WTC11 (cell line): ENCODE measurements at regions not wholly inside any gene's neighbourhood (a gene's known extent, or its start where the extent isn't known, plus 50 kb on each side); places are given as distances from the start of the nearest gene placed in this dataset.

Source experiments
- ATAC-seq: fragments of 200-7000 bp; cut with Tn5 transposase; 2 replicates; pipeline ENCODE4 v1.10.0; 2021; ENCODE audit warnings: mild to moderate bottlenecking, moderate library complexity
- CTCF ChIA-PET: fragments of 300-600 bp; sonication (Branson Sonifier 250); formaldehyde crosslinking; loops from one replicate; lab custom pipeline; 2021; ENCODE audit warnings: antibody characterized with exemption; lab: Charles Lee
- POLR2A ChIA-PET: fragments of 350-600 bp; sonication (Branson Sonifier 250); formaldehyde crosslinking; loops from one replicate; lab custom pipeline; 2021; ENCODE audit warnings: antibody characterized with exemption; lab: Charles Lee
- DNase-seq: peaks from one replicate; pipeline ENCODE4 v3.0.0; 2021; ENCODE audit warnings: low spot score
- H3K27ac Mint-ChIP-seq: 2 replicates; pipeline ENCODE4 v1.8.0; 2021; ENCODE audit warnings: mixed read lengths
- H3K27me3 Mint-ChIP-seq: 2 replicates; pipeline ENCODE4 v1.8.0; 2021; ENCODE audit warnings: low read depth, mild to moderate bottlenecking, moderate library complexity, mixed read lengths
- H3K36me3 Mint-ChIP-seq: 2 replicates; pipeline ENCODE4 v1.8.0; 2021; ENCODE audit warnings: mixed read lengths
- H3K4me1 Mint-ChIP-seq: 2 replicates; pipeline ENCODE4 v1.8.0; 2022; ENCODE audit warnings: mixed read lengths
- H3K4me3 Mint-ChIP-seq: 2 replicates; pipeline ENCODE4 v1.8.0; 2021; ENCODE audit warnings: mild to moderate bottlenecking, moderate library complexity, mixed read lengths
- H3K9me3 Mint-ChIP-seq: 2 replicates; pipeline ENCODE4 v1.8.0; 2021; ENCODE audit warnings: mixed read lengths
- ARID4B ChIP-seq: sonication (generic); formaldehyde crosslinking; IDR thresholded peaks from 2 replicates; pipeline ENCODE4 v1.8.0; 2023; ENCODE audit warnings: missing genetic modification reagents, mild to moderate bottlenecking, borderline replicate concordance
- CREM ChIP-seq: sonication (generic); formaldehyde crosslinking; IDR thresholded peaks from 2 replicates; pipeline ENCODE4 v1.8.1; 2022; ENCODE audit warnings: mild to moderate bottlenecking, missing genetic modification reagents, moderate library complexity
- ESRRA ChIP-seq: sonication (generic); formaldehyde crosslinking; IDR thresholded peaks from 2 replicates; pipeline ENCODE4 v1.8.1; 2022; ENCODE audit warnings: mild to moderate bottlenecking, missing genetic modification reagents, borderline replicate concordance
- FOXJ3 ChIP-seq: sonication (generic); formaldehyde crosslinking; IDR thresholded peaks from 2 replicates; pipeline ENCODE4 v1.9.0; 2021; ENCODE audit warnings: missing genetic modification reagents, mild to moderate bottlenecking, borderline replicate concordance
- FOXP4 ChIP-seq: sonication (generic); formaldehyde crosslinking; IDR thresholded peaks from 2 replicates; pipeline ENCODE4 v1.8.0; 2022; ENCODE audit warnings: mild to moderate bottlenecking, missing genetic modification reagents
- GTF2I ChIP-seq: fragments of 250-450 bp; sonication (Bioruptor Pico); conservative IDR thresholded peaks from 2 replicates; pipeline ENCODE4 v1.4.0; 2021; ENCODE audit warnings: mild to moderate bottlenecking
- IRF2 ChIP-seq: sonication (generic); formaldehyde crosslinking; IDR thresholded peaks from 2 replicates; pipeline ENCODE4 v1.8.0; 2022; ENCODE audit warnings: low read depth, missing genetic modification reagents, borderline replicate concordance
- MXD4 ChIP-seq: fragments of 250-450 bp; sonication (Bioruptor Pico); IDR thresholded peaks from 2 replicates; pipeline ENCODE4 v1.8.0; 2021; ENCODE audit warnings: mild to moderate bottlenecking, moderate library complexity, borderline replicate concordance
- NR2C2 ChIP-seq: sonication (generic); formaldehyde crosslinking; IDR thresholded peaks from 2 replicates; pipeline ENCODE4 v1.8.0; 2022; ENCODE audit warnings: mild to moderate bottlenecking, missing genetic modification reagents
- OVOL2 ChIP-seq: fragments of 250-450 bp; sonication (Bioruptor Pico); IDR thresholded peaks from 2 replicates; pipeline ENCODE4 v1.9.0; 2021; ENCODE audit warnings: mild to moderate bottlenecking, borderline replicate concordance
- SP1 ChIP-seq: sonication (generic); formaldehyde crosslinking; conservative IDR thresholded peaks from 2 replicates; pipeline ENCODE4 v1.8.1; 2022; ENCODE audit warnings: missing genetic modification reagents
- ZNF121 ChIP-seq: sonication (generic); formaldehyde crosslinking; IDR thresholded peaks from 2 replicates; pipeline ENCODE4 v1.8.0; 2023; ENCODE audit warnings: missing genetic modification reagents
- ZNF281 ChIP-seq: sonication (generic); formaldehyde crosslinking; IDR thresholded peaks from 2 replicates; pipeline ENCODE4 v1.8.0; 2023; ENCODE audit warnings: mild to moderate bottlenecking, missing genetic modification reagents
- ZNF423 ChIP-seq: fragments of 250-450 bp; sonication (Bioruptor Pico); IDR thresholded peaks from 2 replicates; pipeline ENCODE4 v2.1.2; 2022; ENCODE audit warnings: mild to moderate bottlenecking, moderate library complexity
- TF ChIP-seq, protein P1 (sequence below): fragments of 250-450 bp; sonication (Bioruptor Pico); IDR thresholded peaks from 2 replicates; pipeline ENCODE4 v1.9.0; 2021; ENCODE audit warnings: mild to moderate bottlenecking
- TF ChIP-seq, protein P2 (sequence below): sonication (generic); formaldehyde crosslinking; IDR thresholded peaks from 2 replicates; pipeline ENCODE4 v1.8.1; 2023; ENCODE audit warnings: mild to moderate bottlenecking, missing genetic modification reagents, moderate library complexity
- TF ChIP-seq, protein P3 (sequence below): sonication (generic); formaldehyde crosslinking; IDR thresholded peaks from 2 replicates; pipeline ENCODE4 v1.8.1; 2022; ENCODE audit warnings: missing genetic modification reagents, borderline replicate concordance

GRCh38 chr5:29382780-29383179 lies 1810.7 kb upstream of the CDH6 start:
- no peak; the same call in 1 of the 2 replicates for ATAC-seq
- CTCF ChIA-PET = no interaction called here
- 0 out of 2 replicates have a peak, but pooled peaks cover 4% of the 10 kb centered on the region for H3K4me1 Mint-ChIP-seq
- no peaks in the 10 kb centered on the region for H3K27me3 Mint-ChIP-seq
- peaks cover 3% of the 10 kb centered on the region; the same call in 1 of the 2 replicates for H3K36me3 Mint-ChIP-seq
- H3K27ac Mint-ChIP-seq = no peak overlapping the region
- no peak overlapping the region for H3K4me3 Mint-ChIP-seq
- H3K9me3 Mint-ChIP-seq = peaks cover 19% of the 10 kb centered on the region
- POLR2A ChIA-PET = no interaction called here
- no peak for TF ChIP-seq NR2C2 (CRISPR knock-in tag)
- no peak for TF ChIP-seq ZNF121 (CRISPR knock-in tag)
- no peak for TF ChIP-seq MXD4 (CRISPR knock-in tag)
- no peak for TF ChIP-seq GTF2I (CRISPR knock-in tag)
- no peak for TF ChIP-seq OVOL2 (CRISPR knock-in tag)
- no peak for TF ChIP-seq ESRRA (CRISPR knock-in tag)
- no peak for TF ChIP-seq FOXP4 (CRISPR knock-in tag)
- TF ChIP-seq, protein P1, sequence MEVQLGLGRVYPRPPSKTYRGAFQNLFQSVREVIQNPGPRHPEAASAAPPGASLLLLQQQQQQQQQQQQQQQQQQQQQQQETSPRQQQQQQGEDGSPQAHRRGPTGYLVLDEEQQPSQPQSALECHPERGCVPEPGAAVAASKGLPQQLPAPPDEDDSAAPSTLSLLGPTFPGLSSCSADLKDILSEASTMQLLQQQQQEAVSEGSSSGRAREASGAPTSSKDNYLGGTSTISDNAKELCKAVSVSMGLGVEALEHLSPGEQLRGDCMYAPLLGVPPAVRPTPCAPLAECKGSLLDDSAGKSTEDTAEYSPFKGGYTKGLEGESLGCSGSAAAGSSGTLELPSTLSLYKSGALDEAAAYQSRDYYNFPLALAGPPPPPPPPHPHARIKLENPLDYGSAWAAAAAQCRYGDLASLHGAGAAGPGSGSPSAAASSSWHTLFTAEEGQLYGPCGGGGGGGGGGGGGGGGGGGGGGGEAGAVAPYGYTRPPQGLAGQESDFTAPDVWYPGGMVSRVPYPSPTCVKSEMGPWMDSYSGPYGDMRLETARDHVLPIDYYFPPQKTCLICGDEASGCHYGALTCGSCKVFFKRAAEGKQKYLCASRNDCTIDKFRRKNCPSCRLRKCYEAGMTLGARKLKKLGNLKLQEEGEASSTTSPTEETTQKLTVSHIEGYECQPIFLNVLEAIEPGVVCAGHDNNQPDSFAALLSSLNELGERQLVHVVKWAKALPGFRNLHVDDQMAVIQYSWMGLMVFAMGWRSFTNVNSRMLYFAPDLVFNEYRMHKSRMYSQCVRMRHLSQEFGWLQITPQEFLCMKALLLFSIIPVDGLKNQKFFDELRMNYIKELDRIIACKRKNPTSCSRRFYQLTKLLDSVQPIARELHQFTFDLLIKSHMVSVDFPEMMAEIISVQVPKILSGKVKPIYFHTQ (CRISPR knock-in tag) = no peak
- no peak for TF ChIP-seq ZNF281 (CRISPR knock-in tag)
- TF ChIP-seq, protein P2, sequence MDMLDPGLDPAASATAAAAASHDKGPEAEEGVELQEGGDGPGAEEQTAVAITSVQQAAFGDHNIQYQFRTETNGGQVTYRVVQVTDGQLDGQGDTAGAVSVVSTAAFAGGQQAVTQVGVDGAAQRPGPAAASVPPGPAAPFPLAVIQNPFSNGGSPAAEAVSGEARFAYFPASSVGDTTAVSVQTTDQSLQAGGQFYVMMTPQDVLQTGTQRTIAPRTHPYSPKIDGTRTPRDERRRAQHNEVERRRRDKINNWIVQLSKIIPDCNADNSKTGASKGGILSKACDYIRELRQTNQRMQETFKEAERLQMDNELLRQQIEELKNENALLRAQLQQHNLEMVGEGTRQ (CRISPR knock-in tag) = no peak
- TF ChIP-seq FOXJ3 = no peak
- TF ChIP-seq, protein P3, sequence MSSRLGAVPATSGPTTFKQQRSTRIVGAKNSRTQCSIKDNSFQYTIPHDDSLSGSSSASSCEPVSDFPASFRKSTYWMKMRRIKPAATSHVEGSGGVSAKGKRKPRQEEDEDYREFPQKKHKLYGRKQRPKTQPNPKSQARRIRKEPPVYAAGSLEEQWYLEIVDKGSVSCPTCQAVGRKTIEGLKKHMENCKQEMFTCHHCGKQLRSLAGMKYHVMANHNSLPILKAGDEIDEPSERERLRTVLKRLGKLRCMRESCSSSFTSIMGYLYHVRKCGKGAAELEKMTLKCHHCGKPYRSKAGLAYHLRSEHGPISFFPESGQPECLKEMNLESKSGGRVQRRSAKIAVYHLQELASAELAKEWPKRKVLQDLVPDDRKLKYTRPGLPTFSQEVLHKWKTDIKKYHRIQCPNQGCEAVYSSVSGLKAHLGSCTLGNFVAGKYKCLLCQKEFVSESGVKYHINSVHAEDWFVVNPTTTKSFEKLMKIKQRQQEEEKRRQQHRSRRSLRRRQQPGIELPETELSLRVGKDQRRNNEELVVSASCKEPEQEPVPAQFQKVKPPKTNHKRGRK = no peak
- no peak for TF ChIP-seq IRF2 (CRISPR knock-in tag)
- TF ChIP-seq ARID4B (CRISPR knock-in tag) = no peak
- TF ChIP-seq SP1 (CRISPR knock-in tag) = no peak
- no peak for TF ChIP-seq CREM (CRISPR knock-in tag)
- TF ChIP-seq ZNF423 = no peak
- DNase-seq = no peak
